GM12801 (cell line): ENCODE measurements at regions not wholly inside any gene's neighbourhood (a gene's known extent, or its start where the extent isn't known, plus 50 kb on each side); places are given as distances from the start of the nearest gene placed in this dataset.

Experiments
- CTCF ChIP-seq: IDR thresholded peaks from one replicate; pipeline ENCODE4 v1.5.1; 2011; ENCODE audit warnings: control low read depth; ENCODE audit not compliant: insufficient read length; ENCODE audit errors: extremely low read depth

- TF ChIP-seq CTCF, result no peak
Observed at GRCh38 chr12:127306604-127307215, 960.3 kb upstream of the TMEM132C start.

- TF ChIP-seq CTCF, result no peak
Observed at GRCh38 chr12:127307528-127307927, 959.4 kb upstream of the TMEM132C start.

GRCh38 chr12:127308148-127308547, 958.8 kb upstream of the TMEM132C start:
- TF ChIP-seq CTCF, result no peak

- no peak for TF ChIP-seq CTCF
Observed at GRCh38 chr12:127310548-127310947, 956.4 kb upstream of the TMEM132C start.

GRCh38 chr12:127311720-127312364, 955.1 kb upstream of the TMEM132C start:
- TF ChIP-seq CTCF, result no peak

- TF ChIP-seq CTCF, result no peak
Observed at GRCh38 chr12:127324681-127325080, 942.3 kb upstream of the TMEM132C start.

GRCh38 chr12:127327986-127328385, 939.0 kb upstream of the TMEM132C start:
- no peak for TF ChIP-seq CTCF
